GM12878 (cell line): ENCODE measurements at regions not wholly inside any gene's neighbourhood (a gene's known extent, or its start where the extent isn't known, plus 50 kb on each side); places are given as distances from the start of the nearest gene placed in this dataset.

Source experiments
- ATAC-seq: fragments of 200-7000 bp; cut with Tn5 transposase; 3 replicates; pipeline ENCODE4 v1.9.1; 2020; ENCODE audit warnings: mild to moderate bottlenecking, moderate library complexity
- BruUV-seq: library from RNA; stranded (reverse); fragments of 400-500 nt; replicated peaks from 2 replicates; lab custom pipeline; 2021; lab: Mats Ljungman, UMichigan
- CTCF ChIA-PET: fragments of 300-600 bp; sonication (Branson Sonifier 250); formaldehyde crosslinking; extraction: SDS; loops from one replicate; lab custom pipeline; 2021; ENCODE audit warnings: inconsistent platforms; lab: Yijun Ruan, JAX
- POLR2A ChIA-PET: fragments of 350-600 bp; formaldehyde crosslinking; extraction: SDS; loops from one replicate; lab custom pipeline; 2021; ENCODE audit warnings: inconsistent platforms; lab: Charles Lee
- RAD21 ChIA-PET: fragments of 300-600 bp; sonication (Branson Sonifier 250); formaldehyde crosslinking; loops from one replicate; lab custom pipeline; 2023; ENCODE audit warnings: antibody characterized with exemption; ENCODE audit not compliant: unreplicated experiment; lab: Charles Lee
- SMC1A ChIA-PET: fragments of 300-600 bp; sonication (Branson Sonifier 250); formaldehyde crosslinking; loops from one replicate; lab custom pipeline; 2023; ENCODE audit not compliant: unreplicated experiment, uncharacterized antibody; lab: Charles Lee
- DNase-seq: peaks from one replicate; pipeline ENCODE4 v3.0.0-alpha.2; 2011; ENCODE audit warnings: low read depth, low spot score
- FAIRE-seq: peaks from 3 replicates; lab custom pipeline; 2011; peaks lifted over from hg19 to GRCh38; lab: Jason Lieb, UNC
- H2AFZ ChIP-seq: 2 replicates; pipeline ENCODE4 v1.6.0; 2011; ENCODE audit warnings: low read depth, low read length, control low read depth; ENCODE audit not compliant: control insufficient read depth
- H3K27ac ChIP-seq: 2 replicates; pipeline ENCODE4 v1.5.1; 2011; ENCODE audit warnings: control low read depth; ENCODE audit not compliant: control insufficient read depth, insufficient read depth
- H3K27me3 ChIP-seq, 2 experiments: replicated peaks in 1 of 2; 2 replicates each; pipeline versions ENCODE4 v1.6.0 to v1.6.1; 2011; ENCODE audit warnings: low read length in 1 of 2; ENCODE audit not compliant: control insufficient read depth in 2 of 2, insufficient read depth in 2 of 2
- H3K36me3 ChIP-seq, 2 experiments: 2 replicates each; pipeline ENCODE4 v1.5.1; 2011; ENCODE audit warnings: low read length in 1 of 2; ENCODE audit not compliant: control insufficient read depth in 2 of 2, insufficient read depth in 2 of 2
- H3K4me1 ChIP-seq: 2 replicates; pipeline ENCODE4 v1.6.1; 2011; ENCODE audit warnings: mild to moderate bottlenecking, low read length, moderate library complexity, mixed read lengths; ENCODE audit not compliant: control insufficient read depth, insufficient read depth
- H3K4me2 ChIP-seq: 2 replicates; pipeline ENCODE4 v1.6.0; 2011; ENCODE audit warnings: control low read depth; ENCODE audit not compliant: control insufficient read depth, insufficient read depth
- H3K4me3 ChIP-seq: fragments of 200-600 bp; sonication (generic); 2 replicates; pipeline ENCODE4 v1.5.1; 2016
- H3K79me2 ChIP-seq: 2 replicates; pipeline ENCODE4 v1.6.0; 2011; ENCODE audit warnings: low read length; ENCODE audit not compliant: control insufficient read depth, insufficient read depth
- H3K9ac ChIP-seq: 2 replicates; pipeline ENCODE4 v1.8.0; 2011; ENCODE audit warnings: low read length, control low read depth, mixed read lengths; ENCODE audit not compliant: control insufficient read depth, insufficient read depth
- H3K9me3 ChIP-seq: replicated peaks from 3 replicates; pipeline ENCODE4 v1.5.1; 2011; ENCODE audit warnings: mild to moderate bottlenecking, low read length; ENCODE audit not compliant: control insufficient read depth, insufficient read depth
- H4K20me1 ChIP-seq: 2 replicates; pipeline ENCODE4 v1.6.0; 2011; ENCODE audit not compliant: control insufficient read depth, insufficient read depth
- CBX3 ChIP-seq: fragments of 200-600 bp; sonication (generic); IDR thresholded peaks from 2 replicates; pipeline ENCODE4 v1.6.1; 2016; ENCODE audit warnings: low read depth, borderline replicate concordance
- CEBPB ChIP-seq, 2 experiments: fragments of 150-350 bp in 1 of 2; IDR thresholded peaks; 2 replicates each; pipeline ENCODE4 v1.6.1; 2012 to 2014; ENCODE audit warnings: low read depth in 2 of 2, low read length in 2 of 2, borderline replicate concordance in 1 of 2, inconsistent platforms in 1 of 2
- DPF2 ChIP-seq: fragments of 450-650 bp; IDR thresholded peaks from 2 replicates; pipeline ENCODE4 v1.6.1; 2017; ENCODE audit warnings: mild to moderate bottlenecking
- KAT2A ChIP-seq: conservative IDR thresholded peaks from 2 replicates; pipeline ENCODE4 v1.6.1; 2011; ENCODE audit warnings: low read depth, low read length; ENCODE audit not compliant: control insufficient read depth
- PAX5 ChIP-seq: IDR thresholded peaks from 2 replicates; pipeline ENCODE4 v1.6.1; 2011; ENCODE audit warnings: low read depth, low read length, borderline replicate concordance
- PBX3 ChIP-seq: IDR thresholded peaks from 2 replicates; pipeline ENCODE4 v1.6.1; 2011; ENCODE audit warnings: mild to moderate bottlenecking, low read depth, low read length, moderate library complexity; ENCODE audit not compliant: insufficient replicate concordance
- SUPT20H ChIP-seq: IDR thresholded peaks from 2 replicates; pipeline ENCODE4 v1.6.1; 2011; ENCODE audit warnings: low read depth, mild to moderate bottlenecking, low read length, moderate library complexity, borderline replicate concordance; ENCODE audit not compliant: control insufficient read depth
- ZZZ3 ChIP-seq: IDR thresholded peaks from 2 replicates; pipeline ENCODE4 v1.6.1; 2011; ENCODE audit warnings: low read depth; ENCODE audit not compliant: control insufficient read depth, insufficient read length
- WGBS: methylation state at CpG from one replicate; pipeline ENCODE4 v1.1.6; 2016; ENCODE audit warnings: low lambda C conversion rate; ENCODE audit not compliant: insufficient replicate concordance, insufficient coverage; ENCODE audit errors: missing lambda C conversion rate; 5-methylcytosine and 5-hydroxymethylcytosine counted together
- in situ Hi-C: fragments of 300-500 bp; cut with MboI; formaldehyde crosslinking; loops from 9 replicates; pipeline ENCODE4 v1.14.3; 2018; ENCODE audit warnings: mixed read lengths
- intact Hi-C: fragments of 100-400 bp; cut with micrococcal nuclease; formaldehyde crosslinking; loops from one replicate; pipeline ENCODE4 v1.14.2; 2022; ENCODE audit not compliant: unreplicated experiment
- TF ChIP-seq, protein P1 (sequence below): fragments of 450-650 bp; IDR thresholded peaks from 2 replicates; pipeline ENCODE4 v1.6.1; 2017; ENCODE audit warnings: mild to moderate bottlenecking, moderate library complexity

- H3K9me3 ChIP-seq: no peaks in the 10 kb centered on the region
- BruUV-seq: no TSS peak
- POLR2A ChIA-PET: no interaction called here
- no peaks in the 10 kb centered on the region for H4K20me1 ChIP-seq
- 60% methylated on average over 5 of the region's 5 CpGs for WGBS
- no peak for FAIRE-seq
- TF ChIP-seq ZZZ3 (no peak), PAX5 (no peak), CEBPB (IDR thresholded peaks at IDR 0.05; ENCODE audit: borderline replicate concordance in 1 of 2, low read depth in 2 of 2, low read length in 2 of 2) (no peak), DPF2 (no peak), KAT2A (no peak)
- TF ChIP-seq, all 136 proteins: peak for 0
- no peak overlapping the region for H3K4me3 ChIP-seq
- intact Hi-C loops: no loop called here
- no peak overlapping the region for H3K4me2 ChIP-seq
- no peak overlapping the region for H3K27ac ChIP-seq
- no peaks in the 10 kb centered on the region for H3K36me3 ChIP-seq
- ATAC-seq (no peak), DNase-seq (no peak)
- H3K27me3 ChIP-seq: no peaks in the 10 kb centered on the region; a peak in 2 of 4 replicates
- ChIA-PET CTCF (no interaction called here), RAD21 (no interaction called here), SMC1A (no interaction called here)
- no peaks in the 10 kb centered on the region for H3K4me1 ChIP-seq
- no peaks in the 10 kb centered on the region for H3K79me2 ChIP-seq
- in situ Hi-C loops: no loop called here
- no peak overlapping the region for H3K9ac ChIP-seq
- H2AFZ ChIP-seq: no peak overlapping the region
Measured at GRCh38 chr18:77380695-77381094, 131.0 kb downstream of the GALR1 start.

DNA sequence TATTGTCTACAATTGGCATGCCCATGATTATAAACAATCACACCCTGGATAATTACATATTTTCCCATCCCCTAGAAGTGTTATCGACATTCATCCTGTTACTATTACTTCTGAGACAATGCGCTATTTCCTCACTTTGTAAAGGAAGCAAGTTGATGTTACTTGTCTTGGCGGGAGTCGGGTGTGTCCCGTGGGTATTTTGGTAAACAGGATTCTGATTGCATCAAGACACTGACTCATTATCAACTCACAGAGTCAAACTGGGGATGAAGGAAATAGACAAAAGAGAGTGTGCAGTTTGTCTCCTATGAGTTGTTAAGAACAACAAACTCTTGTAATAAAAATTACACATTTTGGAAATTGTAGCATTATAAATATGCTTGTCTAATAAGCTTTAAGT is 142.7 kb downstream of the GALR1 start:
- H3K4me2 ChIP-seq: no peak overlapping the region
- DNase-seq: no peak
- H3K4me1 ChIP-seq: no peaks in the 10 kb centered on the region
- ChIA-PET RAD21 (no interaction called here), SMC1A (no interaction called here), POLR2A (no interaction called here), CTCF (no interaction called here)
- in situ Hi-C loops: no loop called here
- no peak overlapping the region for H2AFZ ChIP-seq
- TF ChIP-seq, protein P1, sequence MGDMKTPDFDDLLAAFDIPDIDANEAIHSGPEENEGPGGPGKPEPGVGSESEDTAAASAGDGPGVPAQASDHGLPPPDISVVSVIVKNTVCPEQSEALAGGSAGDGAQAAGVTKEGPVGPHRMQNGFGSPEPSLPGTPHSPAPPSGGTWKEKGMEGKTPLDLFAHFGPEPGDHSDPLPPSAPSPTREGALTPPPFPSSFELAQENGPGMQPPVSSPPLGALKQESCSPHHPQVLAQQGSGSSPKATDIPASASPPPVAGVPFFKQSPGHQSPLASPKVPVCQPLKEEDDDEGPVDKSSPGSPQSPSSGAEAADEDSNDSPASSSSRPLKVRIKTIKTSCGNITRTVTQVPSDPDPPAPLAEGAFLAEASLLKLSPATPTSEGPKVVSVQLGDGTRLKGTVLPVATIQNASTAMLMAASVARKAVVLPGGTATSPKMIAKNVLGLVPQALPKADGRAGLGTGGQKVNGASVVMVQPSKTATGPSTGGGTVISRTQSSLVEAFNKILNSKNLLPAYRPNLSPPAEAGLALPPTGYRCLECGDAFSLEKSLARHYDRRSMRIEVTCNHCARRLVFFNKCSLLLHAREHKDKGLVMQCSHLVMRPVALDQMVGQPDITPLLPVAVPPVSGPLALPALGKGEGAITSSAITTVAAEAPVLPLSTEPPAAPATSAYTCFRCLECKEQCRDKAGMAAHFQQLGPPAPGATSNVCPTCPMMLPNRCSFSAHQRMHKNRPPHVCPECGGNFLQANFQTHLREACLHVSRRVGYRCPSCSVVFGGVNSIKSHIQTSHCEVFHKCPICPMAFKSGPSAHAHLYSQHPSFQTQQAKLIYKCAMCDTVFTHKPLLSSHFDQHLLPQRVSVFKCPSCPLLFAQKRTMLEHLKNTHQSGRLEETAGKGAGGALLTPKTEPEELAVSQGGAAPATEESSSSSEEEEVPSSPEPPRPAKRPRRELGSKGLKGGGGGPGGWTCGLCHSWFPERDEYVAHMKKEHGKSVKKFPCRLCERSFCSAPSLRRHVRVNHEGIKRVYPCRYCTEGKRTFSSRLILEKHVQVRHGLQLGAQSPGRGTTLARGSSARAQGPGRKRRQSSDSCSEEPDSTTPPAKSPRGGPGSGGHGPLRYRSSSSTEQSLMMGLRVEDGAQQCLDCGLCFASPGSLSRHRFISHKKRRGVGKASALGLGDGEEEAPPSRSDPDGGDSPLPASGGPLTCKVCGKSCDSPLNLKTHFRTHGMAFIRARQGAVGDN: no peak
- TF ChIP-seq SUPT20H: no peak
- TF ChIP-seq CBX3: no peak
- no peak for TF ChIP-seq PBX3
- no peaks in the 10 kb centered on the region for H3K79me2 ChIP-seq
- no peak for FAIRE-seq
- H3K27me3 ChIP-seq: no peaks in the 10 kb centered on the region
- 64% methylated on average over 5 of the region's 5 CpGs for WGBS
- intact Hi-C loops: no loop called here
- H3K9me3 ChIP-seq: no peaks in the 10 kb centered on the region
- no TSS peak for BruUV-seq
- no peak for ATAC-seq
- no peak overlapping the region for H3K4me3 ChIP-seq
- no peak overlapping the region for H3K9ac ChIP-seq
- no peak overlapping the region for H3K27ac ChIP-seq
- no peaks in the 10 kb centered on the region for H3K36me3 ChIP-seq
- H4K20me1 ChIP-seq: no peaks in the 10 kb centered on the region
